ENCODE measurements at regions not wholly inside any gene's neighbourhood (a gene's known extent, or its start where the extent isn't known, plus 50 kb on each side); places are given as distances from the start of the nearest gene placed in this dataset.

DNA sequence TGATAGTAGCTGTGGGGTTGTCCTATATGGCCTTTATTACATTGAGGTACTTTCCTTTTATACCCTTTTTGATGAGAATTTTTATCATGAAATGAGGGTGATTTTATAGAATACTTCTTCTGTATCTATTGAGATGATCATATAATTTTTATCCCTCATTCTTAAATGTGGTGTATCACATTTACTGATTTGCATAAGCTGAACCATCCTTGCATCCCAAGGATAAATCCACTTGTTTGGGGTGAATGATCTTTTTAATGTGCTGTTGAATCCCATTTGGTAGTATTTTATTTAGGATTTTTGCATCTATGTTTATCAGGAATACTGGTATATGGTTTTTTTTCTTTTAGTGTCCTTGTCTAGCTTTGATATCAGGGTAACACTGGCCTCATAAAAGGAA lies 84.5 kb upstream of the IL6 start (continued):
- TF ChIP-seq RAD21 (IDR thresholded peaks at IDR 0.05 in 1 of 2, conservative IDR thresholded peaks at IDR 0.05 in 1 of 2; ENCODE audit: low read depth in 2 of 2, low read length in 2 of 2), result no peak
- no peak for TF ChIP-seq SIN3A (conservative IDR thresholded peaks at IDR 0.05 in 1 of 2, IDR thresholded peaks at IDR 0.05 in 1 of 2; ENCODE audit: low read depth in 1 of 2, low read length in 2 of 2)
- no peak for TF ChIP-seq TAF1 (IDR thresholded peaks at IDR 0.05; ENCODE audit: low read depth, low read length)
- TF ChIP-seq SP1 (IDR thresholded peaks at IDR 0.05; ENCODE audit: low read depth, low read length), result no peak
- TF ChIP-seq GTF2F1 (IDR thresholded peaks at IDR 0.05; ENCODE audit: borderline replicate concordance, low read depth, low read length), result no peak
